ENCODE measurements at regions not wholly inside any gene's neighbourhood (a gene's known extent, or its start where the extent isn't known, plus 50 kb on each side); places are given as distances from the start of the nearest gene placed in this dataset.

- no peaks in the 10 kb centered on the region for H3K9me3 ChIP-seq (ENCODE audit: low read length)
- H3K36me3 ChIP-seq (replicated peaks in 1 of 2; ENCODE audit: control insufficient read depth in 1 of 2, insufficient read depth in 2 of 2, low read length in 2 of 2) = no peaks in the 10 kb centered on the region
- H3K27ac ChIP-seq (ENCODE audit: extremely low read length, insufficient read depth, low read length) = no peak overlapping the region
- in situ Hi-C loops (cut with HindIII; ENCODE audit: extremely low pct_ligation_motif_present, low pct_unique_long_range_greater_than_20kb) (loop anchor here (25.0 kb wide), 1 partner anchor 380 kb away; no protein-coding TSS in a partner anchor), intact Hi-C loops (cut with micrococcal nuclease; ENCODE audit: unreplicated experiment) (loop anchor here (10.0 kb wide), 1 partner anchor 382 kb away; no protein-coding TSS in a partner anchor)
- H2AFZ ChIP-seq (ENCODE audit: low read length) = no peak overlapping the region
- 59% methylated on average over 5 of the region's 5 CpGs for WGBS (ENCODE audit: low lambda C conversion rate)
- ChIA-PET POLR2A (no interaction called here), CTCF (ENCODE audit: low intra/inter-chr PET ratio, low total read pairs) (no interaction called here)
- H3K9ac ChIP-seq (ENCODE audit: insufficient read depth, low read depth, low read length) = no peak overlapping the region
- no peak for DNase-seq (ENCODE audit: low spot score)
- H3K4me3 ChIP-seq (replicated peaks in 1 of 3; ENCODE audit: insufficient read depth in 1 of 3, low read depth in 2 of 3, low read length in 3 of 3) = no peak overlapping the region
- ATAC-seq = no peak
- no peak for FAIRE-seq
- H3K4me1 ChIP-seq (ENCODE audit: insufficient read depth, low read length) = peaks cover 33% of the 10 kb centered on the region
- no peaks in the 10 kb centered on the region for H3K79me2 ChIP-seq (ENCODE audit: insufficient read depth, low read length)
- BruUV-seq (replicated peaks) = no TSS peak
- no peak overlapping the region for H3K4me2 ChIP-seq (ENCODE audit: low read depth, low read length)
- H3K27me3 ChIP-seq (ENCODE audit: control insufficient read depth in 1 of 2, insufficient read depth in 2 of 2, low read length in 2 of 2) = peaks cover 13 to 85% of the 10 kb centered on the region in 2 experiments; a peak in 4 of 5 replicates
- no peaks in the 10 kb centered on the region for H4K20me1 ChIP-seq (ENCODE audit: insufficient read depth, low read length)
- TF ChIP-seq KLF16 (CRISPR knock-in tag; IDR thresholded peaks at IDR 0.05) = no peak
- TF ChIP-seq UBTF (CRISPR knock-in tag; IDR thresholded peaks at IDR 0.05) = no peak
- no peak for TF ChIP-seq STAT6 (CRISPR knock-in tag; IDR thresholded peaks at IDR 0.05; ENCODE audit: borderline replicate concordance)
- TF ChIP-seq FIP1L1 (IDR thresholded peaks at IDR 0.05; ENCODE audit: borderline replicate concordance, insufficient read depth, low read depth, low read length) = no peak
- TF ChIP-seq HIVEP1 (CRISPR knock-in tag; IDR thresholded peaks at IDR 0.05) = no peak
- no peak for TF ChIP-seq SRSF4 (IDR thresholded peaks at IDR 0.05; ENCODE audit: low read depth, low read length, poor library complexity, severe bottlenecking)
- TF ChIP-seq, protein P1, sequence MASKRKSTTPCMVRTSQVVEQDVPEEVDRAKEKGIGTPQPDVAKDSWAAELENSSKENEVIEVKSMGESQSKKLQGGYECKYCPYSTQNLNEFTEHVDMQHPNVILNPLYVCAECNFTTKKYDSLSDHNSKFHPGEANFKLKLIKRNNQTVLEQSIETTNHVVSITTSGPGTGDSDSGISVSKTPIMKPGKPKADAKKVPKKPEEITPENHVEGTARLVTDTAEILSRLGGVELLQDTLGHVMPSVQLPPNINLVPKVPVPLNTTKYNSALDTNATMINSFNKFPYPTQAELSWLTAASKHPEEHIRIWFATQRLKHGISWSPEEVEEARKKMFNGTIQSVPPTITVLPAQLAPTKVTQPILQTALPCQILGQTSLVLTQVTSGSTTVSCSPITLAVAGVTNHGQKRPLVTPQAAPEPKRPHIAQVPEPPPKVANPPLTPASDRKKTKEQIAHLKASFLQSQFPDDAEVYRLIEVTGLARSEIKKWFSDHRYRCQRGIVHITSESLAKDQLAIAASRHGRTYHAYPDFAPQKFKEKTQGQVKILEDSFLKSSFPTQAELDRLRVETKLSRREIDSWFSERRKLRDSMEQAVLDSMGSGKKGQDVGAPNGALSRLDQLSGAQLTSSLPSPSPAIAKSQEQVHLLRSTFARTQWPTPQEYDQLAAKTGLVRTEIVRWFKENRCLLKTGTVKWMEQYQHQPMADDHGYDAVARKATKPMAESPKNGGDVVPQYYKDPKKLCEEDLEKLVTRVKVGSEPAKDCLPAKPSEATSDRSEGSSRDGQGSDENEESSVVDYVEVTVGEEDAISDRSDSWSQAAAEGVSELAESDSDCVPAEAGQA (IDR thresholded peaks at IDR 0.05; ENCODE audit: low read depth) = no peak
- TF ChIP-seq, protein P1 (CRISPR knock-in tag; IDR thresholded peaks at IDR 0.05; ENCODE audit: borderline replicate concordance) = no peak
- no peak for TF ChIP-seq IKZF1 (IDR thresholded peaks at IDR 0.05)
- TF ChIP-seq MTA3 (CRISPR knock-in tag; IDR thresholded peaks at IDR 0.05) = no peak
- no peak for TF ChIP-seq ZNF362 (CRISPR knock-in tag; IDR thresholded peaks at IDR 0.05; ENCODE audit: borderline replicate concordance)
Measured at GRCh38 chr7:155382802-155383171, 75.1 kb upstream of the EN2 start.
